WERI-Rb-1 (cell line): ENCODE measurements at regions not wholly inside any gene's neighbourhood (a gene's known extent, or its start where the extent isn't known, plus 50 kb on each side); places are given as distances from the start of the nearest gene placed in this dataset.

Experiments
- DNase-seq: peaks from one replicate; pipeline ENCODE4 v3.0.0-alpha.2; 2020
- H3K27ac ChIP-seq: fragments of 250-450 bp; sonication (Bioruptor Pico); 2 replicates; pipeline ENCODE4 v1.5.1; 2020; ENCODE audit warnings: mild to moderate bottlenecking, moderate library complexity
- H3K27me3 ChIP-seq: fragments of 250-450 bp; sonication (Bioruptor Pico); 2 replicates; pipeline ENCODE4 v1.5.1; 2021; ENCODE audit warnings: mild to moderate bottlenecking, low read depth, moderate library complexity; ENCODE audit not compliant: insufficient read depth, severe bottlenecking
- H3K36me3 ChIP-seq: fragments of 250-450 bp; sonication (Bioruptor Pico); 2 replicates; pipeline ENCODE4 v1.5.1; 2020; ENCODE audit warnings: mild to moderate bottlenecking, moderate library complexity
- H3K4me3 ChIP-seq: 2 replicates; pipeline ENCODE4 v1.5.1; 2011; ENCODE audit warnings: low read depth, mild to moderate bottlenecking, control low read depth, low read length
- H3K9me3 ChIP-seq: fragments of 250-450 bp; sonication (Bioruptor Pico); 2 replicates; pipeline ENCODE4 v1.5.1; 2021; ENCODE audit warnings: mild to moderate bottlenecking, moderate library complexity; ENCODE audit not compliant: severe bottlenecking
- CTCF ChIP-seq: IDR thresholded peaks from 2 replicates; pipeline ENCODE4 v1.5.1; 2011; ENCODE audit warnings: low read depth, mild to moderate bottlenecking, control low read depth, inconsistent platforms, low read length

- Histone ChIP-seq H3K27ac (no peak overlapping the region), H3K27me3 (no peaks in the 10 kb centered on the region), H3K9me3 (no peaks in the 10 kb centered on the region), H3K36me3 (no peaks in the 10 kb centered on the region), H3K4me3 (no peak overlapping the region)
- no peak for TF ChIP-seq CTCF
- no peak for DNase-seq
These were observed 173.4 kb upstream of the HMCN1 start for GRCh38 chr1:185560760-185561159.

- no peak overlapping the region for H3K27ac ChIP-seq
- no peak overlapping the region for H3K4me3 ChIP-seq
- DNase-seq = peak; percentile 58
- no peaks in the 10 kb centered on the region for H3K27me3 ChIP-seq
- peak; percentile 72 for TF ChIP-seq CTCF
- H3K9me3 ChIP-seq = no peaks in the 10 kb centered on the region
- no peaks in the 10 kb centered on the region for H3K36me3 ChIP-seq
These were observed 174.4 kb upstream of the HMCN1 start for GRCh38 chr1:185559684-185560331.

- Histone ChIP-seq H3K27me3 (no peaks in the 10 kb centered on the region), H3K4me3 (no peak overlapping the region), H3K27ac (no peak overlapping the region), H3K36me3 (no peaks in the 10 kb centered on the region), H3K9me3 (no peaks in the 10 kb centered on the region)
- DNase-seq = no peak
- no peak for TF ChIP-seq CTCF
These were observed 175.0 kb upstream of the HMCN1 start for GRCh38 chr1:185559151-185559550.

GRCh38 chr1:185556561-185556960, 177.6 kb upstream of the HMCN1 start:
- DNase-seq = no peak
- H3K27ac ChIP-seq = no peak overlapping the region
- H3K4me3 ChIP-seq = no peak overlapping the region
- H3K27me3 ChIP-seq = no peaks in the 10 kb centered on the region
- no peaks in the 10 kb centered on the region for H3K36me3 ChIP-seq
- H3K9me3 ChIP-seq = no peaks in the 10 kb centered on the region
- TF ChIP-seq CTCF = no peak

GRCh38 chr1:185555743-185556142, 178.4 kb upstream of the HMCN1 start:
- Histone ChIP-seq H3K27ac (no peak overlapping the region), H3K9me3 (no peaks in the 10 kb centered on the region), H3K36me3 (no peaks in the 10 kb centered on the region), H3K4me3 (no peak overlapping the region), H3K27me3 (no peaks in the 10 kb centered on the region)
- DNase-seq = no peak
- no peak for TF ChIP-seq CTCF

GRCh38 chr1:185551008-185551407, 183.2 kb upstream of the HMCN1 start:
- H3K4me3 ChIP-seq = no peak overlapping the region
- no peak for TF ChIP-seq CTCF
- no peaks in the 10 kb centered on the region for H3K9me3 ChIP-seq
- no peaks in the 10 kb centered on the region for H3K36me3 ChIP-seq
- no peak overlapping the region for H3K27ac ChIP-seq
- DNase-seq = no peak
- H3K27me3 ChIP-seq = no peaks in the 10 kb centered on the region
